GM19395 (cell line): ENCODE measurements at regions not wholly inside any gene's neighbourhood (a gene's known extent, or its start where the extent isn't known, plus 50 kb on each side); places are given as distances from the start of the nearest gene placed in this dataset.

Experiments
- ATAC-seq: cut with Tn5 transposase; IDR thresholded peaks from one replicate; pipeline ENCODE4 v1.9.1; 2021; ENCODE audit warnings: mild to moderate bottlenecking, moderate library complexity; ENCODE audit not compliant: unreplicated experiment

DNA sequence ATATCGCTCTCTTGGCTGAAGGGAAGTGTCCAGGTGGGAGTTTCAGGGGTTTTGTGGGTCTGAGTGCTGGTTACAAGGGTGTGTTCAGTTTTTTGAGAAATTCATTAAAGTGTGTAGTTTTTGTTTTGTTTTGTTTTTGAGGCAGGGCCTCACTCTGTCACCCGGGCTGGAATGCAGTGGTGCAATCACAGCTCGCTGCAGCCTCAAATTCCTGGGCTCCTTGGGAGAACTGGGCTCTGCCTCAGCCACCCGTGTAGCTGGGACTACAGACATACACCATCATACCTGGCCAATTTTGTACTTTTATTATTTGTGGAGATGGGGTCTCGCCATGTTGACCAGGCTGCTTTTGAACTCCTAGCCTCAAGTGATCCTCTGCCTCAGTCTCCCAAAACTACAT lies 51.2 kb upstream of the RALGAPA2 start:
- no peak for ATAC-seq
